GM19043 (cell line): ENCODE measurements at regions not wholly inside any gene's neighbourhood (a gene's known extent, or its start where the extent isn't known, plus 50 kb on each side); places are given as distances from the start of the nearest gene placed in this dataset.
"Not testable (repeated sequence)": the region's sequence is repeated elsewhere in the genome, so short reads cannot be mapped to it uniquely, and the experiment has no call there.

ENCODE experiments used
- ATAC-seq: cut with Tn5 transposase; IDR thresholded peaks from one replicate; pipeline ENCODE4 v1.9.1; 2021; ENCODE audit warnings: low read depth; ENCODE audit not compliant: unreplicated experiment

GRCh38 chr2:15681089-15681885 lies 89.6 kb downstream of the DDX1 start:
- ATAC-seq: no peak

- no peak for ATAC-seq
Observed at GRCh38 chr2:15682354-15682753, 90.7 kb downstream of the DDX1 start.

- ATAC-seq: no peak
Observed at GRCh38 chr2:15684161-15685039, 92.7 kb downstream of the DDX1 start.

- ATAC-seq: no peak
Observed at GRCh38 chr2:15685143-15685542, 93.5 kb downstream of the DDX1 start.

- ATAC-seq: no peak
Observed at GRCh38 chr2:15686643-15687042, 95.0 kb downstream of the DDX1 start.

- no peak for ATAC-seq
Observed at GRCh38 chr2:15687243-15687642, 95.6 kb downstream of the DDX1 start.

- no peak for ATAC-seq
Observed at GRCh38 chr2:15687720-15688119, 96.1 kb downstream of the DDX1 start.

GRCh38 chr2:15688924-15689568 lies 97.4 kb downstream of the DDX1 start:
- no peak for ATAC-seq

GRCh38 chr2:15689654-15690053 lies 98.0 kb downstream of the DDX1 start:
- ATAC-seq: no peak

GRCh38 chr2:15691586-15692310 lies 100.1 kb downstream of the DDX1 start:
- ATAC-seq: no peak

- ATAC-seq: no peak
Observed at GRCh38 chr2:15692551-15693377, 101.1 kb downstream of the DDX1 start.

GRCh38 chr2:15693382-15693781 lies 101.7 kb downstream of the DDX1 start:
- ATAC-seq: no peak

GRCh38 chr2:15693926-15694588 lies 102.4 kb downstream of the DDX1 start:
- ATAC-seq: no peak

GRCh38 chr2:15694589-15694986 lies 102.9 kb downstream of the DDX1 start:
- no peak for ATAC-seq

GRCh38 chr2:15695582-15696330 lies 104.1 kb downstream of the DDX1 start:
- no peak for ATAC-seq

GRCh38 chr2:15696606-15697170 lies 105.0 kb downstream of the DDX1 start:
- not testable (repeated sequence) for ATAC-seq

GRCh38 chr2:15700131-15700530 lies 108.5 kb downstream of the DDX1 start:
- ATAC-seq: no peak
